ENCODE measurements at regions not wholly inside any gene's neighbourhood (a gene's known extent, or its start where the extent isn't known, plus 50 kb on each side); places are given as distances from the start of the nearest gene placed in this dataset.
"Not testable (repeated sequence)": the region's sequence is repeated elsewhere in the genome, so short reads cannot be mapped to it uniquely, and the experiment has no call there.

DNA sequence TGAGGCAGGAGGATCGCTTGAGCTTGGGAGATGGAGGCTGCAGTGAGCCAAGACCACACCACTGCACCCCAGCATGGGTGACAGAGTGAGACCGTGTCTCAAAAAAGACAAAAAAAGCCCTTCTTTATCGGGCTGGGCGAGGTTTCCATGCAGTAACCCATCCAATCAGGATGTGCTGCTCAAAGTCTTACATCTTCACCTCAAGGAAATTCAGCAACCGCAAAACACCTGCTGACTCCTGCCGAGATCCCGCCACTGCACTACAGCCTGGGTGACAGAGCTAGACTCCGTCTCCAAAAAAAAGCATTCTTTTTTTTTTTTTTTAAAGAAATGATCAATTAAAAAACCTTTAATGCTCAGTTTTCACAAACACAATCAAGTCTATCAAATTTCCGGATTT, 75.7 kb upstream of the KCTD7 start:
- H3K27me3 ChIP-seq (ENCODE audit: control insufficient read depth in 1 of 2, insufficient read depth in 2 of 2, low read length in 1 of 2) = no peaks in the 10 kb centered on the region
- H3K4me1 ChIP-seq (ENCODE audit: control insufficient read depth in 1 of 2, insufficient read depth in 2 of 2, low read length in 2 of 2) = no peaks in the 10 kb centered on the region
- WGBS, 2 donors = 87 to 90% methylated on average over 9 of the region's 9 CpGs
- H3K27ac ChIP-seq (ENCODE audit: low read depth in 1 of 2, low read length in 2 of 2) = no peak overlapping the region
- peaks cover 0 to 4% of the 10 kb centered on the region in 2 donors for H3K36me3 ChIP-seq (ENCODE audit: control insufficient read depth in 1 of 2, insufficient read depth in 2 of 2, low read length in 1 of 2)
- intact Hi-C loops (cut with DNase I) = loop anchor here in 1 of 2 donors (10.0 kb wide), 2 partner anchors 102 to 212 kb away; no protein-coding TSS in a partner anchor
- peak in 1 of 2 donors; percentile 27 for DNase-seq
- H3K4me3 ChIP-seq (ENCODE audit: low read length in 2 of 2) = no peak overlapping the region
- no peak for ATAC-seq (ENCODE audit: low FRiP score)
- H3K9me3 ChIP-seq (ENCODE audit: control insufficient read depth, low read length) = no peaks in the 10 kb centered on the region

DNA sequence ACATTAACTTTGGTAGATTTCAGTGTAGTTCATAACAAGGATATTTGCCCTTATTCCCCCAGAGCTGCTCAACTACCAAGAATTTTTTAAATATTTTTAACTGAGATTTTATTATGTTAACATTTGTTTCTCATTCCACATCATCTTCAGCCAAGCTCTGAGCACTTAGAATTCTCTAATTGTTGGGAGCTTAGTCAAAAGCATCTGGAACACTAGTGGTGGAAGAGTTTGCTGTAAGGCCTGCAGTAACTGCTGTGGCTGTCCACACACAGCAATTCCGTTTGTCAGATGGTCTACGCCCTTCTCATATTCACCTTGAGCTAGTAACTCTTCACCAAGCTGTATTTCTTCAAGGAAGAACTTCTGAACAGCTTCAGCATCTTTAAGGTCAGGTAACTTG, 75.0 kb upstream of the KCTD7 start:
- H3K27me3 ChIP-seq (ENCODE audit: control insufficient read depth in 1 of 2, insufficient read depth in 2 of 2, low read length in 1 of 2); ATAC-seq (ENCODE audit: low FRiP score); H3K36me3 ChIP-seq (ENCODE audit: control insufficient read depth in 1 of 2, insufficient read depth in 2 of 2, low read length in 1 of 2); H3K27ac ChIP-seq (ENCODE audit: low read depth in 1 of 2, low read length in 2 of 2); DNase-seq; H3K9me3 ChIP-seq (ENCODE audit: control insufficient read depth, low read length); H3K4me1 ChIP-seq (ENCODE audit: control insufficient read depth in 1 of 2, insufficient read depth in 2 of 2, low read length in 2 of 2); H3K4me3 ChIP-seq (ENCODE audit: low read length in 2 of 2): not testable (repeated sequence)
- intact Hi-C loops (cut with DNase I) = loop anchor here in 1 of 2 donors (10.0 kb wide), 2 partner anchors 101 to 211 kb away; no protein-coding TSS in a partner anchor
- WGBS, 2 donors = 34 to 55% methylated on average over 2 of the region's 2 CpGs

- WGBS, 2 donors = 81 to 86% methylated on average over 7 to 8 of the region's 8 CpGs
- DNase-seq = peak in 1 of 2 donors; percentile 17
- not testable (repeated sequence) for H3K9me3 ChIP-seq (ENCODE audit: control insufficient read depth, low read length); H3K27me3 ChIP-seq (ENCODE audit: control insufficient read depth in 1 of 2, insufficient read depth in 2 of 2, low read length in 1 of 2); H3K36me3 ChIP-seq (ENCODE audit: control insufficient read depth in 1 of 2, insufficient read depth in 2 of 2, low read length in 1 of 2); H3K4me3 ChIP-seq (ENCODE audit: low read length in 2 of 2); H3K27ac ChIP-seq (ENCODE audit: low read depth in 1 of 2, low read length in 2 of 2); H3K4me1 ChIP-seq (ENCODE audit: control insufficient read depth in 1 of 2, insufficient read depth in 2 of 2, low read length in 2 of 2); ATAC-seq (ENCODE audit: low FRiP score)
- intact Hi-C loops (cut with DNase I) = loop anchor here in 1 of 2 donors (10.0 kb wide), 2 partner anchors 101 to 211 kb away; no protein-coding TSS in a partner anchor
These were observed 74.4 kb upstream of the KCTD7 start for GRCh38 chr7:66554291-66554690.

DNA sequence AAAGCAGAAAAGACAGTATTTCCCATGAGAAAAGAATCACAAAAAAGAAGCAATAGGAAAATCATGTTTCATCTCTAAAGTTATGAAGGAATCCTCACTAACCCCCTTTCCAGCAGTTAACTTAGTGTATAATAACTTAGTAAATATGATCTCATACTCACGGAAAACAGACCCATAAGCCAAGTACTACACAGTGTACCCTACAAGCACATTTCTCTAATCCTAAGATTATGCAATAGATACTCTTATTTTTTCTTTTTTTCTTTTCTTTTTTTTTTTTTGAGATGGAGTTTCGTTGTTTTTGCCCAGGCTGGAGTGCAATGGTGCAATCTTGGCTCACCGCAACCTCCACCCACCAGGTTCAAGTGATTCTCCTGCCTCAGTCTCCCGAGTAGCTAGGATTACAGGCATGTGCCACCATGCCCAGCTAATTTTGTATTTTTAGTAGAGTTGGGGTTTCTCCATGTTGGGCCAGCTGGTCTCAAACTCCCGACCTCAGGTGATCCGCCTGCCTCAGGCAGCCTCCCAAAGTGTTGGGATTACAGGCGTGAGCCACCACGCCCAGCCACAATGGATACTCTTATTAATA, 73.7 kb upstream of the KCTD7 start:
- 74 to 81% methylated on average over 8 of the region's 8 CpGs for WGBS, 2 donors
- DNase-seq (peak in 1 of 2 donors; percentile 56), ATAC-seq (ENCODE audit: low FRiP score) (peak; percentile 74)
- H3K27ac ChIP-seq (ENCODE audit: low read depth in 1 of 2, low read length in 2 of 2); H3K27me3 ChIP-seq (ENCODE audit: control insufficient read depth in 1 of 2, insufficient read depth in 2 of 2, low read length in 1 of 2); H3K36me3 ChIP-seq (ENCODE audit: control insufficient read depth in 1 of 2, insufficient read depth in 2 of 2, low read length in 1 of 2); H3K4me3 ChIP-seq (ENCODE audit: low read length in 2 of 2); H3K9me3 ChIP-seq (ENCODE audit: control insufficient read depth, low read length); H3K4me1 ChIP-seq (ENCODE audit: control insufficient read depth in 1 of 2, insufficient read depth in 2 of 2, low read length in 2 of 2): not testable (repeated sequence)
- intact Hi-C loops (cut with DNase I) = loop anchor here (5.0 to 10.0 kb wide), 3 partner anchors 72 to 210 kb away; partner anchors contain the start of gene KCTD7 (in 1 of the 2)

DNA sequence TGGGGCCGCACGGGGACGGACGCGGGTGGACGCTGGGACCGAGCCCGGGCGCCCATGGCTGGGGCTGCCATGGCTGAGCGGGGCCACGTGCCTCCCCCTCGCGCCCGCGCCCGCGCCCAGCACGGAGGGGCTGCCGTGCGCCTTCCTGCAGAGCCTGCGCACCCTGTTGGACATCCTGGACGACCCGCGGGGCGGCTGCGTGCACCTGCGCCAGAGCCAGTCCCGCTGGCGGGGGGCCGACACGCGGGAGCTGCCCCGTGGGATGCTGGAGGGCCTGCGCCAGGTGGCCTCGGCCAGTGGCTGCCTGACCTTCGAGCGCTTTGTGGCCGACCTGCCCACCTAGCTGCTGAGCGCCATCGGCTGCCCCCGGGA, 72.5 kb upstream of the KCTD7 start:
- DNase-seq (peak in 1 of 2 donors; percentile 62), ATAC-seq (ENCODE audit: low FRiP score) (no peak)
- Histone ChIP-seq H3K27me3 (ENCODE audit: control insufficient read depth in 1 of 2, insufficient read depth in 2 of 2, low read length in 1 of 2) (no peaks in the 10 kb centered on the region), H3K4me3 (ENCODE audit: low read length in 2 of 2) (no peak overlapping the region), H3K4me1 (ENCODE audit: control insufficient read depth in 1 of 2, insufficient read depth in 2 of 2, low read length in 2 of 2) (no peaks in the 10 kb centered on the region), H3K9me3 (ENCODE audit: control insufficient read depth, low read length) (no peaks in the 10 kb centered on the region), H3K27ac (ENCODE audit: low read depth in 1 of 2, low read length in 2 of 2) (no peak overlapping the region), H3K36me3 (ENCODE audit: control insufficient read depth in 1 of 2, insufficient read depth in 2 of 2, low read length in 1 of 2) (peaks cover 0 to 4% of the 10 kb centered on the region in 2 donors)
- 97% methylated on average over 41 of the region's 41 CpGs for WGBS, 2 donors
- intact Hi-C loops (cut with DNase I) = loop anchor here (5.0 to 10.0 kb wide), 3 partner anchors 71 to 209 kb away; partner anchors contain the start of gene KCTD7 (in 1 of the 2)

- WGBS, 2 donors = 93 to 95% methylated on average over 52 to 54 of the region's 54 CpGs
- ATAC-seq (ENCODE audit: low FRiP score) (no peak), DNase-seq (peak in 1 of 2 donors; percentile 74)
- no peak overlapping the region for H3K27ac ChIP-seq (ENCODE audit: low read depth in 1 of 2, low read length in 2 of 2)
- H3K4me1 ChIP-seq (ENCODE audit: control insufficient read depth in 1 of 2, insufficient read depth in 2 of 2, low read length in 2 of 2) = no peaks in the 10 kb centered on the region
- H3K4me3 ChIP-seq (ENCODE audit: low read length in 2 of 2) = no peak overlapping the region
- H3K27me3 ChIP-seq (ENCODE audit: control insufficient read depth in 1 of 2, insufficient read depth in 2 of 2, low read length in 1 of 2) = no peaks in the 10 kb centered on the region
- intact Hi-C loops (cut with DNase I) = loop anchor here (5.0 to 10.0 kb wide), 3 partner anchors 71 to 208 kb away; partner anchors contain the start of gene KCTD7 (in 1 of the 2)
- H3K36me3 ChIP-seq (ENCODE audit: control insufficient read depth in 1 of 2, insufficient read depth in 2 of 2, low read length in 1 of 2) = peaks cover 0 to 4% of the 10 kb centered on the region in 2 donors
- no peaks in the 10 kb centered on the region for H3K9me3 ChIP-seq (ENCODE audit: control insufficient read depth, low read length)
These were observed 72.0 kb upstream of the KCTD7 start for GRCh38 chr7:66556549-66557213.

- Histone ChIP-seq H3K27me3 (ENCODE audit: control insufficient read depth in 1 of 2, insufficient read depth in 2 of 2, low read length in 1 of 2) (no peaks in the 10 kb centered on the region), H3K4me1 (ENCODE audit: control insufficient read depth in 1 of 2, insufficient read depth in 2 of 2, low read length in 2 of 2) (no peaks in the 10 kb centered on the region), H3K36me3 (ENCODE audit: control insufficient read depth in 1 of 2, insufficient read depth in 2 of 2, low read length in 1 of 2) (peaks cover 0 to 4% of the 10 kb centered on the region in 2 donors), H3K4me3 (ENCODE audit: low read length in 2 of 2) (no peak overlapping the region), H3K27ac (ENCODE audit: low read depth in 1 of 2, low read length in 2 of 2) (no peak overlapping the region), H3K9me3 (ENCODE audit: control insufficient read depth, low read length) (no peaks in the 10 kb centered on the region)
- WGBS, 2 donors = 44 to 49% methylated on average over 40 of the region's 40 CpGs
- DNase-seq (peak; percentile 79 to 93), ATAC-seq (ENCODE audit: low FRiP score) (peak; percentile 83)
- intact Hi-C loops (cut with DNase I) = loop anchor here (5.0 to 10.0 kb wide), 3 partner anchors 70 to 207 kb away; partner anchors contain the start of gene KCTD7 (in 1 of the 2)
These were observed 71.2 kb upstream of the KCTD7 start for GRCh38 chr7:66557214-66558200.

DNA sequence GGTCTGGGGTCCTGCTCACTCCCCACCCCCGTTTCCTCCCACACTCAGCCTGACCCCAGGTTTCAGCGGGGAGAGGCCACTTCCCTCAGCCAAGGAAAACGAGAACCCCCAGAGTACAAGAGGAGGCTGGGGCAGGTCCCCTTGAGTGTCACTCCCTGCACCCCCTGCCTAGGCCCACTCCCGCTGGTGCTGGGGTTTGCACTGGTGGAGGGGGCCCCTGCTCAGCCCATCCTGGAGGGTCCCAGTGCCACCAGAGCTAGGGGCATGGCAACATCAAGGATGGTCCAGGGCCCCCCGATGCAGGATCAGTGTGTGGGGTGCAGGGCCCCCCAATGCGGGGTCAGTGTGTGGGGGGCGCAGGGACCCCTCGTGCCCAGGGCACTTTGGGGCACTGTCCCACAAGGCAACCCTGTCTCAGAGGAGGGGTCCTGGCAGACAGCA, 70.5 kb upstream of the KCTD7 start:
- Histone ChIP-seq H3K27ac (ENCODE audit: low read depth in 1 of 2, low read length in 2 of 2) (no peak overlapping the region), H3K27me3 (ENCODE audit: control insufficient read depth in 1 of 2, insufficient read depth in 2 of 2, low read length in 1 of 2) (no peaks in the 10 kb centered on the region), H3K4me1 (ENCODE audit: control insufficient read depth in 1 of 2, insufficient read depth in 2 of 2, low read length in 2 of 2) (no peaks in the 10 kb centered on the region), H3K9me3 (ENCODE audit: control insufficient read depth, low read length) (no peaks in the 10 kb centered on the region), H3K4me3 (ENCODE audit: low read length in 2 of 2) (no peak overlapping the region), H3K36me3 (ENCODE audit: control insufficient read depth in 1 of 2, insufficient read depth in 2 of 2, low read length in 1 of 2) (peaks cover 0 to 3% of the 10 kb centered on the region in 2 donors)
- intact Hi-C loops (cut with DNase I) = loop anchor here (5.0 to 10.0 kb wide), 3 partner anchors 69 to 207 kb away; partner anchors contain the start of gene KCTD7 (in 1 of the 2)
- WGBS, 2 donors = 76 to 77% methylated on average over 7 to 8 of the region's 8 CpGs
- peak in 1 of 2 donors; percentile 74 for DNase-seq
- no peak for ATAC-seq (ENCODE audit: low FRiP score)
